Activated naive CD4-positive, alpha-beta T cell treated with anti-CD3 and anti-CD28 coated beads for 36 hours (primary cell): ENCODE measurements at regions not wholly inside any gene's neighbourhood (a gene's known extent, or its start where the extent isn't known, plus 50 kb on each side); places are given as distances from the start of the nearest gene placed in this dataset.

Source experiments
- CTCF ChIA-PET: fragments of 350-600 bp; sonication (Branson Sonifier 250); formaldehyde crosslinking; loops from one replicate; lab custom pipeline; 2021; ENCODE audit warnings: antibody characterized with exemption; lab: Charles Lee
- DNase-seq: peaks from one replicate; pipeline ENCODE4 v3.0.0-alpha.2; 2020
- H3K27ac Mint-ChIP-seq: one replicate; pipeline ENCODE4 v1.8.0; 2021; ENCODE audit warnings: mild to moderate bottlenecking, mixed read lengths
- H3K27me3 Mint-ChIP-seq: one replicate; pipeline ENCODE4 v1.8.0; 2021; ENCODE audit warnings: low read depth, mixed read lengths
- H3K36me3 Mint-ChIP-seq: one replicate; pipeline ENCODE4 v1.8.0; 2021; ENCODE audit warnings: low read depth, mixed read lengths
- H3K4me1 Mint-ChIP-seq: one replicate; pipeline ENCODE4 v1.8.0; 2021; ENCODE audit warnings: low read depth, mixed read lengths
- H3K4me3 Mint-ChIP-seq: one replicate; pipeline ENCODE4 v1.8.0; 2021; ENCODE audit warnings: mild to moderate bottlenecking, moderate library complexity, mixed read lengths
- H3K9me3 Mint-ChIP-seq: one replicate; pipeline ENCODE4 v1.8.0; 2021; ENCODE audit warnings: mixed read lengths
- intact Hi-C: fragments of 100-400 bp; cut with micrococcal nuclease; formaldehyde crosslinking; loops from one replicate; pipeline ENCODE4 v1.15.1; 2023

GRCh38 chr5:93794954-93795353 lies 53.6 kb upstream of the POU5F2 start:
- Mint-ChIP-seq H3K4me1 (no peaks in the 10 kb centered on the region), H3K27ac (no peak overlapping the region), H3K27me3 (no peaks in the 10 kb centered on the region), H3K4me3 (no peak overlapping the region), H3K36me3 (peaks cover 17% of the 10 kb centered on the region), H3K9me3 (no peaks in the 10 kb centered on the region)
- CTCF ChIA-PET = interaction anchor here (0.7 kb wide), 1 partner anchor 51 kb away, joined by 3 read pairs; no protein-coding TSS in a partner anchor
- intact Hi-C loops = no loop called here
- DNase-seq = no peak

GRCh38 chr5:93793159-93793781 lies 51.9 kb upstream of the POU5F2 start:
- Mint-ChIP-seq H3K4me3 (no peak overlapping the region), H3K9me3 (no peaks in the 10 kb centered on the region), H3K27me3 (no peaks in the 10 kb centered on the region), H3K27ac (no peak overlapping the region), H3K36me3 (peaks cover 17% of the 10 kb centered on the region), H3K4me1 (no peaks in the 10 kb centered on the region)
- intact Hi-C loops = no loop called here
- no peak for DNase-seq
- CTCF ChIA-PET = interaction anchor here (1.1 kb wide), 1 partner anchor 8 kb away, joined by 5 read pairs; no protein-coding TSS in a partner anchor

- DNase-seq = no peak
- H3K36me3 Mint-ChIP-seq = peaks cover 17% of the 10 kb centered on the region
- H3K4me3 Mint-ChIP-seq = no peak overlapping the region
- H3K9me3 Mint-ChIP-seq = no peaks in the 10 kb centered on the region
- H3K27ac Mint-ChIP-seq = no peak overlapping the region
- CTCF ChIA-PET = interaction anchor here (0.6 to 1.5 kb wide), 2 partner anchors 9 to 34 kb away, joined by 3 to 5 read pairs; no protein-coding TSS in a partner anchor
- intact Hi-C loops = no loop called here
- no peaks in the 10 kb centered on the region for H3K27me3 Mint-ChIP-seq
- no peaks in the 10 kb centered on the region for H3K4me1 Mint-ChIP-seq
Measured at GRCh38 chr5:93791518-93791972, 50.1 kb upstream of the POU5F2 start.
